Kidney (tissue), 13 donors: ENCODE measurements at regions not wholly inside any gene's neighbourhood (a gene's known extent, or its start where the extent isn't known, plus 50 kb on each side); places are given as distances from the start of the nearest gene placed in this dataset.

Experiments
- DNase-seq, 5 donors: peaks; one replicate each; pipeline ENCODE4 v3.0.0-alpha.2; 2013 to 2020
- FAIRE-seq: peaks from 2 replicates; lab custom pipeline; 2012; peaks lifted over from hg19 to GRCh38; lab: Jason Lieb, UNC
- H3K27ac ChIP-seq, 2 donors: one replicate each; pipeline ENCODE4 v1.7.0; 2013; ENCODE audit warnings: low read depth in 2 of 2, low read length in 2 of 2, inconsistent platforms in 1 of 2
- H3K27me3 ChIP-seq: one replicate; pipeline ENCODE4 v1.7.1; 2013; ENCODE audit warnings: low read length, inconsistent platforms; ENCODE audit not compliant: control insufficient read depth, insufficient read depth
- H3K36me3 ChIP-seq, 3 donors: one replicate each; pipeline versions ENCODE4 v1.7.0 to v1.7.1; 2013; ENCODE audit warnings: low read length in 3 of 3, control low read depth in 1 of 3, inconsistent platforms in 1 of 3; ENCODE audit not compliant: insufficient read depth in 3 of 3, control insufficient read depth in 2 of 3
- H3K4me1 ChIP-seq, 3 donors: one replicate each; pipeline versions ENCODE4 v1.7.0 to v1.7.1; 2013; ENCODE audit warnings: low read length in 3 of 3, inconsistent platforms in 1 of 3, low read depth in 1 of 3; ENCODE audit not compliant: control insufficient read depth in 2 of 3, insufficient read depth in 2 of 3
- H3K4me3 ChIP-seq, 3 donors: one replicate each; pipeline versions ENCODE4 v1.7.0 to v1.8.1; 2013; ENCODE audit warnings: low read length in 3 of 3, control low read depth in 1 of 3, inconsistent platforms in 1 of 3
- H3K9ac ChIP-seq, 3 donors: one replicate each; pipeline versions ENCODE4 v1.7.0 to v1.7.1; 2013; ENCODE audit warnings: low read length in 3 of 3, control low read depth in 1 of 3, inconsistent platforms in 1 of 3
- H3K9me3 ChIP-seq, 3 donors: one replicate each; pipeline versions ENCODE4 v1.7.0 to v1.7.1; 2013; ENCODE audit warnings: low read length in 3 of 3, control low read depth in 1 of 3, inconsistent platforms in 1 of 3; ENCODE audit not compliant: control insufficient read depth in 2 of 3, insufficient read depth in 1 of 3
- CTCF ChIP-seq: IDR thresholded peaks from 3 replicates; pipeline ENCODE4 v1.5.1; 2012; ENCODE audit warnings: mild to moderate bottlenecking, moderate library complexity, borderline replicate concordance; ENCODE audit not compliant: insufficient read depth; ENCODE audit errors: extremely low read depth
- intact Hi-C: fragments of 100-400 bp; cut with DNase I; formaldehyde crosslinking; loops from one replicate; pipeline ENCODE4 v1.11.1; 2022
- donor health status: control.
- donor health status: control.
- donor health status: control.
- donor health status: control.
- donor health status: control.
- donor health status: DM: yes; HTN: yes; CAD: no.
- donor health status: Normal renal cell carcinoma (clear cell type).

DNA sequence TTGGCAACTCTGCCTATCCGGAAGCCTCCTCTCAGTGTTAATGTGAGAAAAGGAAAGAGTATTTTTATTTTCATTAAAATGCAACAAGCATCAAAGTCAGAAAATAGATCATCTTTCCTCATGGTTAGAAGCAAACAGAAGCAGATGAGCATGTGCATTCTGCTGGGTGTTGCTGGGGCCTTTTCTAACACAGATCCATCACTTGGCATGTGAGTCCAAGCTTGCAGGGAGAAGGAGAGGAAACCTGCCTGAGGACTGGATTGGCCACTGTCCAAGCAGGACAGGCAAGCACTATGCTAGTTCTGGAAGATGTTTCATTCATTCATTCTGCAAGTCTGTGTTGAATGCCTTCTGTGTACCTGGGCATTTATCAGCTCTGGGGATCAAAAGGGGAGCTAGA is 348.7 kb upstream of the PCSK5 start:
- Histone ChIP-seq H3K9ac (no peak overlapping the region), H3K36me3 (no peaks in the 10 kb centered on the region), H3K27me3 (no peaks in the 10 kb centered on the region), H3K27ac (no peak overlapping the region), H3K9me3 (no peaks in the 10 kb centered on the region), H3K4me3 (no peak overlapping the region), H3K4me1 (no peaks in the 10 kb centered on the region)
- FAIRE-seq (no peak), DNase-seq (no peak)
- no peak for TF ChIP-seq CTCF
- intact Hi-C loops, result no loop called here

- H3K4me1 ChIP-seq, result no peaks in the 10 kb centered on the region
- H3K36me3 ChIP-seq, result no peaks in the 10 kb centered on the region
- no peak for DNase-seq
- H3K27ac ChIP-seq, result no peak overlapping the region
- no peaks in the 10 kb centered on the region for H3K27me3 ChIP-seq
- FAIRE-seq, result no peak
- no peak for TF ChIP-seq CTCF
- no peak overlapping the region for H3K4me3 ChIP-seq
- intact Hi-C loops, result no loop called here
- no peaks in the 10 kb centered on the region for H3K9me3 ChIP-seq
- no peak overlapping the region for H3K9ac ChIP-seq
Observed at GRCh38 chr9:75544815-75545214, 345.7 kb upstream of the PCSK5 start.

DNA sequence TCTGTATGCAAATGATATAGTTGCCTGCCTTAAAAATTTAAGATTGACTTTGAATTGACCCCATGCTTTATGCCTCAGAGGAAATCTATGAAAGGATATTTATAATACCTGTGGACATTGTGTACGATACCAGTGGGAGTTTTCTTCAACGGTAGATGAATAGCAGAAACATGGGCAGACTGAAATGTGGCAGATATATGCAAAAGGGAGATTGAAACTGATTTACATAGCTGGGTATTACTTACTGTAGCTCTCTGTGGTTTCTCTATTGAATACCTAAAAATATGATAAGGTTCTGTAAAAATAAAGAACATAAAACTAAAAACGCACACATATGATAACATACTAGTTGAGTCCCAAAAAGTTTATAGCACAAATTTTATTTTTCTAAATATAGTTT is 345.2 kb upstream of the PCSK5 start:
- H3K9ac ChIP-seq, result no peak overlapping the region
- FAIRE-seq, result no peak
- no peak overlapping the region for H3K4me3 ChIP-seq
- H3K27ac ChIP-seq, result no peak overlapping the region
- H3K36me3 ChIP-seq, result no peaks in the 10 kb centered on the region
- no peaks in the 10 kb centered on the region for H3K9me3 ChIP-seq
- H3K4me1 ChIP-seq, result no peaks in the 10 kb centered on the region
- no peaks in the 10 kb centered on the region for H3K27me3 ChIP-seq
- DNase-seq, result no peak
- TF ChIP-seq CTCF, result no peak
- intact Hi-C loops, result no loop called here

GRCh38 chr9:75548871-75549270 is 341.6 kb upstream of the PCSK5 start:
- Histone ChIP-seq H3K4me3 (no peak overlapping the region), H3K4me1 (no peaks in the 10 kb centered on the region), H3K36me3 (no peaks in the 10 kb centered on the region), H3K9me3 (no peaks in the 10 kb centered on the region), H3K27ac (no peak overlapping the region), H3K9ac (no peak overlapping the region), H3K27me3 (no peaks in the 10 kb centered on the region)
- DNase-seq (no peak), FAIRE-seq (no peak)
- intact Hi-C loops, result no loop called here
- TF ChIP-seq CTCF, result no peak
